ENCODE measurements at regions not wholly inside any gene's neighbourhood (a gene's known extent, or its start where the extent isn't known, plus 50 kb on each side); places are given as distances from the start of the nearest gene placed in this dataset.

DNA sequence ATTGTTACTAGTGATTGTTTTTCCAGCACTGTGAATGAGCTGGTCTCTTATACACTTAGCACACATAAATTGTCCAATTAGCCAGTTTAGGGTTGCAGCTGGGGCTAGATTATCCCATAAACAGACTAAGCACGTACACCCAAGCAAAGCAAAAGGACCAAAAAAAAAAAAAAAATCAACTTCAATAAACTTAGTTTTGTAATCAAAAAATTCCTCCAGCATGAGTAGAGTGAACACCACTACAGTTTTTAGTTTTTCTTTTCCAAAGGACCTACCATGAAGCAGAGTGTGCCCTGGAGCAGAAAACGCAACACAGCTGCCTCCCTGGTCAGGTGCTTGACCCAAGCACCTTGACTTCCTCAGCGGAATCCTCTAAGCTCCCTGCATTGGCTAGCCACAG, 249.4 kb upstream of the SLC14A2 start:
- Histone ChIP-seq H3K4me1 (ENCODE audit: insufficient read depth, poor library complexity, severe bottlenecking) (no peaks in the 10 kb centered on the region), H3K4me3 (ENCODE audit: severe bottlenecking) (no peak overlapping the region), H3K36me3 (ENCODE audit: low read depth) (no peaks in the 10 kb centered on the region), H3K27ac (ENCODE audit: poor library complexity, severe bottlenecking) (no peak overlapping the region), H3K27me3 (ENCODE audit: insufficient read depth, poor library complexity, severe bottlenecking) (no peaks in the 10 kb centered on the region), H3K9me3 (ENCODE audit: severe bottlenecking) (no peaks in the 10 kb centered on the region)
- TF ChIP-seq, protein P1, sequence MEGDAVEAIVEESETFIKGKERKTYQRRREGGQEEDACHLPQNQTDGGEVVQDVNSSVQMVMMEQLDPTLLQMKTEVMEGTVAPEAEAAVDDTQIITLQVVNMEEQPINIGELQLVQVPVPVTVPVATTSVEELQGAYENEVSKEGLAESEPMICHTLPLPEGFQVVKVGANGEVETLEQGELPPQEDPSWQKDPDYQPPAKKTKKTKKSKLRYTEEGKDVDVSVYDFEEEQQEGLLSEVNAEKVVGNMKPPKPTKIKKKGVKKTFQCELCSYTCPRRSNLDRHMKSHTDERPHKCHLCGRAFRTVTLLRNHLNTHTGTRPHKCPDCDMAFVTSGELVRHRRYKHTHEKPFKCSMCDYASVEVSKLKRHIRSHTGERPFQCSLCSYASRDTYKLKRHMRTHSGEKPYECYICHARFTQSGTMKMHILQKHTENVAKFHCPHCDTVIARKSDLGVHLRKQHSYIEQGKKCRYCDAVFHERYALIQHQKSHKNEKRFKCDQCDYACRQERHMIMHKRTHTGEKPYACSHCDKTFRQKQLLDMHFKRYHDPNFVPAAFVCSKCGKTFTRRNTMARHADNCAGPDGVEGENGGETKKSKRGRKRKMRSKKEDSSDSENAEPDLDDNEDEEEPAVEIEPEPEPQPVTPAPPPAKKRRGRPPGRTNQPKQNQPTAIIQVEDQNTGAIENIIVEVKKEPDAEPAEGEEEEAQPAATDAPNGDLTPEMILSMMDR (IDR thresholded peaks at IDR 0.05; ENCODE audit: poor library complexity, severe bottlenecking): no peak
- ATAC-seq (ENCODE audit: low read depth) (no peak), DNase-seq (ENCODE audit: low spot score) (no peak)

DNA sequence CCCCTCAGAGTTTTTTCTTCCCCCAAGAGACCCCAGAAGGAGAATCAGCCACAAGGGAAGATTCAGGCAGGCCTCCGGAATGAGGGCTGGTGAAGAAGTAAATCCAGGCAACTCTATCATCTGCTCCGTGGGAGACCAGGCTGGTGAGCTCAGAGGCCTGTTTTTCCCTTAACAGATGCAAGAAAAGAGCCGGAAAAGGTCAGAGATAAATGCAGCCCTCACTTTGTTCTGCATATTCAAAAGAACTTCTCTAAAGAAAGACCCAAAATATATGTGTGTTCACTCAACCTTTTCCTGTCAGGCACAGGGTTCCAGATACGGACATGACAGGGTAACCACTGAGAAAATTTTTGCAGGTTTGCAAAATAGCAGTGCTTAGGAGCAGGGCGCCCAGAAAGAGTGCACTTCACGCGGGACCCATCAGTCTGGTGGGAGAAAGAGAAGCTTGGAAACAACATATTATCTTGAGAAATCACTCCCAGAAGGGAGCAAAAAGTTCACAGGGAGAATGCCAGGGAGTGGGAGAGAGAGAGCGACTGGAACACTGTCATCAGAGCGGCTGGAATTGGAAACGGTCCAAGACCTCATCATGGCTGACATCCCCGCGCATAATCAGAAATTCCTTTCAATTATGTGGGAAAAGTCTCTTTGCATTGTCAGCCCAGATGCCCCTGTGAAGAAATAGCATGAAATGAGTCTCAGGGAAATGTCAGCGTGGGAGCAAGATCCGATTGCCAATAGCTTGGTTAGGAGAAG, 244.8 kb upstream of the SLC14A2 start:
- Histone ChIP-seq H3K36me3 (ENCODE audit: low read depth) (no peaks in the 10 kb centered on the region), H3K4me3 (ENCODE audit: severe bottlenecking) (no peak overlapping the region), H3K9me3 (ENCODE audit: severe bottlenecking) (no peaks in the 10 kb centered on the region), H3K27me3 (ENCODE audit: insufficient read depth, poor library complexity, severe bottlenecking) (no peaks in the 10 kb centered on the region), H3K27ac (ENCODE audit: poor library complexity, severe bottlenecking) (no peak overlapping the region), H3K4me1 (ENCODE audit: insufficient read depth, poor library complexity, severe bottlenecking) (peaks cover 7% of the 10 kb centered on the region)
- ATAC-seq (ENCODE audit: low read depth): no peak
- no peak for DNase-seq (ENCODE audit: low spot score)
- TF ChIP-seq, protein P1 (IDR thresholded peaks at IDR 0.05; ENCODE audit: poor library complexity, severe bottlenecking): no peak

DNA sequence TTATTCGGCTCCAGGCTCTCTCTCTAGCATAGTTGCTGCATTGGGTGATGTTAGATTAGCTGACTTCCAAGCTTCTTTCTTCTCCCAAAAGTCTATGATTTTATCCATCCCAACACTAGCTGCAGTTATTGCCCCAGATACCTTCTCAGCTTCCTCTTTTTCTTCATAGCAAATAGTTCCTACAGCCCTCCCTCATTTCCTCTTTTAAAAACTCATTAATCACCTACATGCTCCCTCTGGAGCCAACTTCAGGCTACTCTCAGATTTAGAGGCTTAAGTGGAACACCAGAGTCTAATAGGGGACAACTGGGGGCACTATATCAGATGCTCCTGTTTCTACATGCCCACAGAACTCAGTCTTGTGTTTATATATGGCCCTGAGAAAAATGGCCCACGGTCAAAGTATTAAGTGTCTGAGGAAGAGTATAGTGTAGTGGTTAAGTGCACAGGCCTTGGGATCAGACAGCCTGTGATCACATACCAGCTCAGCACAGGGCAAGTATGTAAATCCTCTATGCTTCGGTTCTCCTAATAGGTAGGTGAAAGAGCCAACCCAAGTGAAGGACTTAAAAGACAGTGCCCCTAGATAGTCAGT, 241.9 kb upstream of the SLC14A2 start:
- H3K9me3 ChIP-seq (ENCODE audit: severe bottlenecking): no peaks in the 10 kb centered on the region
- no peaks in the 10 kb centered on the region for H3K36me3 ChIP-seq (ENCODE audit: low read depth)
- H3K27me3 ChIP-seq (ENCODE audit: insufficient read depth, poor library complexity, severe bottlenecking): no peaks in the 10 kb centered on the region
- TF ChIP-seq, protein P1 (IDR thresholded peaks at IDR 0.05; ENCODE audit: poor library complexity, severe bottlenecking): no peak
- H3K27ac ChIP-seq (ENCODE audit: poor library complexity, severe bottlenecking): no peak overlapping the region
- peaks cover 9% of the 10 kb centered on the region for H3K4me1 ChIP-seq (ENCODE audit: insufficient read depth, poor library complexity, severe bottlenecking)
- no peak overlapping the region for H3K4me3 ChIP-seq (ENCODE audit: severe bottlenecking)
- ATAC-seq (ENCODE audit: low read depth): no peak
- DNase-seq (ENCODE audit: low spot score): no peak

DNA sequence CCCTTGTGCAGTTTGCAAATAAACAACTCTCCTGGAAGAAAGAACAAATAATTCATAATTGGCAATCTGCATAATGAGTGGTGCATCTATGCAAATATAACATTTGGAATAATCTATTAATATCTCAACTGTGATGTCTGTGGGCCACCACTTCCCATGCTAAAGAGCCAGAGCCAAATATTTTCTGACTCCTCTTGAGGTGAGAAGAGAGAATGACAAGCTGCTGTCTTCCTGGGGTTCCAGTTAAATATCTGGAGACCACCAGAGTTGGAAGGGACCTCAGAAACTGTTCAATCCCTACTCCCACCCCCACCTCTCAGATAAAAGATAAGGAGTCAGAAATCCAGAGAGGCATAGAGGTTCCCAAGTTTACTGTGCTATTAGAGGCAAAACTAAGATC, 241.0 kb upstream of the SLC14A2 start:
- ATAC-seq (ENCODE audit: low read depth) (no peak), DNase-seq (ENCODE audit: low spot score) (no peak)

More for the DNA sequence above, 241.0 kb upstream of the SLC14A2 start:
- Histone ChIP-seq H3K4me3 (ENCODE audit: severe bottlenecking) (no peak overlapping the region), H3K27ac (ENCODE audit: poor library complexity, severe bottlenecking) (no peak overlapping the region), H3K9me3 (ENCODE audit: severe bottlenecking) (no peaks in the 10 kb centered on the region), H3K27me3 (ENCODE audit: insufficient read depth, poor library complexity, severe bottlenecking) (no peaks in the 10 kb centered on the region), H3K4me1 (ENCODE audit: insufficient read depth, poor library complexity, severe bottlenecking) (peaks cover 9% of the 10 kb centered on the region), H3K36me3 (ENCODE audit: low read depth) (no peaks in the 10 kb centered on the region)
- TF ChIP-seq, protein P1 (IDR thresholded peaks at IDR 0.05; ENCODE audit: poor library complexity, severe bottlenecking): no peak
